Neural cell (in vitro differentiated cells): ENCODE measurements at regions not wholly inside any gene's neighbourhood (a gene's known extent, or its start where the extent isn't known, plus 50 kb on each side); places are given as distances from the start of the nearest gene placed in this dataset.

Experiments used
- H2AFZ ChIP-seq: fragments of 200-600, 300-800 bp; sonication (generic), shearing (Covaris generic); 2 replicates; pipeline ENCODE4 v1.6.0; 2014; ENCODE audit warnings: low read depth, mild to moderate bottlenecking, antibody characterized with exemption, low read length, moderate library complexity
- H3F3A ChIP-seq: fragments of 200-600 bp; shearing (Covaris generic); 2 replicates; pipeline ENCODE4 v1.6.1; 2016; ENCODE audit warnings: mild to moderate bottlenecking, moderate library complexity, mixed read lengths, antibody characterized with exemption, low read length; ENCODE audit not compliant: insufficient read depth, poor library complexity, severe bottlenecking
- H3K27ac ChIP-seq: fragments of 200-600, 300-800 bp; sonication (generic), shearing (Covaris generic); 2 replicates; pipeline ENCODE4 v1.5.1; 2014; ENCODE audit warnings: mild to moderate bottlenecking, low read length, moderate library complexity
- H3K27me3 ChIP-seq: fragments of 300-800, 200-600 bp; sonication (generic), shearing (Covaris generic); 2 replicates; pipeline ENCODE4 v1.6.0; 2014; ENCODE audit warnings: mild to moderate bottlenecking, low read depth, low read length, moderate library complexity; ENCODE audit not compliant: insufficient read depth
- H3K36me3 ChIP-seq: fragments of 300-800, 200-600 bp; sonication (generic), shearing (Covaris generic); 2 replicates; pipeline ENCODE4 v1.5.1; 2014; ENCODE audit warnings: mild to moderate bottlenecking, antibody characterized with exemption, low read length, moderate library complexity; ENCODE audit not compliant: insufficient read depth
- H3K4me2 ChIP-seq: fragments of 300-800, 200-600 bp; sonication (generic), shearing (Covaris generic); 2 replicates; pipeline ENCODE4 v1.6.0; 2014; ENCODE audit warnings: mild to moderate bottlenecking, low read length
- H3K4me3 ChIP-seq: fragments of 300-800, 200-600 bp; sonication (generic), shearing (Covaris generic); 2 replicates; pipeline ENCODE4 v1.5.1; 2014; ENCODE audit warnings: mild to moderate bottlenecking, low read length, moderate library complexity
- H3K79me2 ChIP-seq: fragments of 200-600 bp; shearing (Covaris generic); replicated peaks from 2 replicates; pipeline ENCODE4 v1.6.0; 2014; ENCODE audit warnings: mild to moderate bottlenecking, low read length, moderate library complexity; ENCODE audit not compliant: insufficient read depth
- H3K9ac ChIP-seq: fragments of 300-800, 200-600 bp; sonication (generic), shearing (Covaris generic); 2 replicates; pipeline ENCODE4 v1.6.1; 2016; ENCODE audit warnings: mild to moderate bottlenecking, low read length, mixed read lengths
- H3K9me2 ChIP-seq: fragments of 200-600 bp; shearing (Covaris generic); 2 replicates; pipeline ENCODE4 v1.6.1; 2016; ENCODE audit warnings: mild to moderate bottlenecking, low read length, mixed read lengths; ENCODE audit not compliant: insufficient read depth
- H3K9me3 ChIP-seq: fragments of 200-600, 300-800 bp; sonication (generic), shearing (Covaris generic); 2 replicates; pipeline ENCODE4 v1.6.1; 2016; ENCODE audit warnings: mild to moderate bottlenecking, mixed run types, low read length, moderate library complexity, mixed read lengths
- H4K20me1 ChIP-seq: fragments of 200-600 bp; shearing (Covaris generic); 2 replicates; pipeline ENCODE4 v1.6.1; 2016; ENCODE audit warnings: mild to moderate bottlenecking, mixed run types; ENCODE audit not compliant: insufficient read depth
- CTCF ChIP-seq: fragments of 450-650 bp; IDR thresholded peaks from 2 replicates; pipeline ENCODE4 v1.5.1; 2014; ENCODE audit warnings: antibody characterized with exemption, mild to moderate bottlenecking, moderate library complexity; ENCODE audit not compliant: poor library complexity, severe bottlenecking
- EP300 ChIP-seq: fragments of 450-650 bp; conservative IDR thresholded peaks from 2 replicates; pipeline ENCODE4 v1.6.1; 2014; ENCODE audit warnings: antibody characterized with exemption, mild to moderate bottlenecking, moderate library complexity; ENCODE audit not compliant: poor library complexity, severe bottlenecking
- EZH2 ChIP-seq: fragments of 200-600, 300-800 bp; shearing (Covaris generic), sonication (generic); IDR thresholded peaks from 2 replicates; pipeline ENCODE4 v1.6.1; 2014; ENCODE audit warnings: antibody characterized with exemption, low read length, borderline replicate concordance, mild to moderate bottlenecking; ENCODE audit not compliant: insufficient read depth, poor library complexity, severe bottlenecking
- MXI1 ChIP-seq: fragments of 450-650 bp; conservative IDR thresholded peaks from 2 replicates; pipeline ENCODE4 v1.6.1; 2014; ENCODE audit warnings: antibody characterized with exemption, mild to moderate bottlenecking; ENCODE audit not compliant: poor library complexity, severe bottlenecking
- POLR2AphosphoS5 ChIP-seq: IDR thresholded peaks from 2 replicates; pipeline ENCODE4 v1.6.1; 2012
- RAD21 ChIP-seq: fragments of 450-650 bp; conservative IDR thresholded peaks from 2 replicates; pipeline ENCODE4 v1.6.1; 2014; ENCODE audit warnings: antibody characterized with exemption, mild to moderate bottlenecking, moderate library complexity
- REST ChIP-seq: IDR thresholded peaks from 2 replicates; pipeline ENCODE4 v1.6.1; 2012; ENCODE audit warnings: borderline replicate concordance
- SMC3 ChIP-seq: fragments of 450-650 bp; conservative IDR thresholded peaks from 2 replicates; pipeline ENCODE4 v1.6.1; 2014; ENCODE audit warnings: antibody characterized with exemption, mild to moderate bottlenecking, moderate library complexity; ENCODE audit not compliant: poor library complexity
- TAF1 ChIP-seq: IDR thresholded peaks from 2 replicates; pipeline ENCODE4 v1.6.1; 2012; ENCODE audit warnings: low read depth

GRCh38 chr5:106127341-106127781 lies 1543.4 kb downstream of the EFNA5 start:
- H3K9me3 ChIP-seq: no peaks in the 10 kb centered on the region
- TF ChIP-seq POLR2AphosphoS5: no peak
- no peak for TF ChIP-seq SMC3
- TF ChIP-seq TAF1: no peak
- no peak for TF ChIP-seq REST
- no peak for TF ChIP-seq CTCF
- TF ChIP-seq RAD21: no peak
- TF ChIP-seq EP300: no peak
- no peak for TF ChIP-seq EZH2
- no peak for TF ChIP-seq MXI1
- no peaks in the 10 kb centered on the region for H3F3A ChIP-seq
- no peak overlapping the region for H3K9ac ChIP-seq
- no peak overlapping the region for H3K4me2 ChIP-seq
- no peak overlapping the region for H2AFZ ChIP-seq
- H3K36me3 ChIP-seq: no peaks in the 10 kb centered on the region
- H3K9me2 ChIP-seq: no peaks in the 10 kb centered on the region
- H3K79me2 ChIP-seq: no peaks in the 10 kb centered on the region
- no peaks in the 10 kb centered on the region for H4K20me1 ChIP-seq
- no peaks in the 10 kb centered on the region for H3K27me3 ChIP-seq
- H3K27ac ChIP-seq: no peak overlapping the region
- no peak overlapping the region for H3K4me3 ChIP-seq

GRCh38 chr5:106121972-106122605 lies 1548.6 kb downstream of the EFNA5 start:
- no peak overlapping the region for H2AFZ ChIP-seq
- no peaks in the 10 kb centered on the region for H3K9me3 ChIP-seq
- H3F3A ChIP-seq: no peaks in the 10 kb centered on the region
- H3K27ac ChIP-seq: no peak overlapping the region
- H3K36me3 ChIP-seq: no peaks in the 10 kb centered on the region
- no peaks in the 10 kb centered on the region for H4K20me1 ChIP-seq
- no peak overlapping the region for H3K4me2 ChIP-seq
- no peak overlapping the region for H3K9ac ChIP-seq
- H3K9me2 ChIP-seq: no peaks in the 10 kb centered on the region
- TF ChIP-seq EZH2 (no peak), TAF1 (no peak), POLR2AphosphoS5 (no peak), RAD21 (no peak), CTCF (no peak), SMC3 (no peak)
- no peaks in the 10 kb centered on the region for H3K27me3 ChIP-seq
- no peaks in the 10 kb centered on the region for H3K79me2 ChIP-seq
- no peak overlapping the region for H3K4me3 ChIP-seq
